Stimulated activated CD4-positive, alpha-beta T cell treated with anti-CD3 and anti-CD28 coated beads, TNF-alpha, amount 100 ng/mL, for 1 hour (primary cell): ENCODE measurements at regions not wholly inside any gene's neighbourhood (a gene's known extent, or its start where the extent isn't known, plus 50 kb on each side); places are given as distances from the start of the nearest gene placed in this dataset.

Source experiments
- DNase-seq, 3 donors: peaks; one replicate each; pipeline ENCODE4 v3.0.0-alpha.2; 2020; ENCODE audit warnings: low read depth in 3 of 3, low spot score in 1 of 3

GRCh38 chr12:92471551-92471950, 231.2 kb upstream of the PLEKHG7 start:
- DNase-seq: no peak

- no peak for DNase-seq
Measured at GRCh38 chr12:92470608-92471021, 232.2 kb upstream of the PLEKHG7 start.

GRCh38 chr12:92469837-92470236, 233.0 kb upstream of the PLEKHG7 start:
- no peak for DNase-seq

GRCh38 chr12:92468358-92469020, 234.3 kb upstream of the PLEKHG7 start:
- DNase-seq: no peak

GRCh38 chr12:92467886-92468285, 234.9 kb upstream of the PLEKHG7 start:
- DNase-seq: no peak

GRCh38 chr12:92466391-92467305, 236.1 kb upstream of the PLEKHG7 start:
- DNase-seq: no peak

GRCh38 chr12:92465786-92466295, 236.9 kb upstream of the PLEKHG7 start:
- no peak for DNase-seq

- no peak for DNase-seq
Measured at GRCh38 chr12:92464911-92465310, 237.9 kb upstream of the PLEKHG7 start.

GRCh38 chr12:92463171-92463570, 239.6 kb upstream of the PLEKHG7 start:
- DNase-seq: no peak

- no peak for DNase-seq
Measured at GRCh38 chr12:92462527-92462926, 240.3 kb upstream of the PLEKHG7 start.

- no peak for DNase-seq
Measured at GRCh38 chr12:92462049-92462448, 240.7 kb upstream of the PLEKHG7 start.

GRCh38 chr12:92459850-92460249, 242.9 kb upstream of the PLEKHG7 start:
- DNase-seq: no peak

GRCh38 chr12:92458996-92459395, 243.8 kb upstream of the PLEKHG7 start:
- no peak for DNase-seq

GRCh38 chr12:92457458-92458180, 245.2 kb upstream of the PLEKHG7 start:
- DNase-seq: no peak

GRCh38 chr12:92452763-92453162, 250.0 kb upstream of the PLEKHG7 start:
- DNase-seq: no peak

GRCh38 chr12:92446083-92446460, 256.7 kb upstream of the PLEKHG7 start:
- DNase-seq: no peak

GRCh38 chr12:92445253-92446082, 257.3 kb upstream of the PLEKHG7 start:
- DNase-seq: no peak

GRCh38 chr12:92444763-92445162, 258.0 kb upstream of the PLEKHG7 start:
- DNase-seq: no peak

- no peak for DNase-seq
Measured at GRCh38 chr12:92442782-92443181, 260.0 kb upstream of the PLEKHG7 start.

- no peak for DNase-seq
Measured at GRCh38 chr12:92440072-92440471, 262.7 kb upstream of the PLEKHG7 start.

GRCh38 chr12:92439420-92439805, 263.4 kb upstream of the PLEKHG7 start:
- no peak for DNase-seq
